Left ventricle myocardium inferior (tissue), 1 donor: ENCODE measurements at regions not wholly inside any gene's neighbourhood (a gene's known extent, or its start where the extent isn't known, plus 50 kb on each side); places are given as distances from the start of the nearest gene placed in this dataset.

Experiments
- DNase-seq: peaks from one replicate; pipeline ENCODE4 v3.0.0-alpha.2; 2020
- H3K27ac ChIP-seq: fragments of 200-600 bp; replicated peaks from 2 replicates; pipeline ENCODE4 v1.8.0; 2021
- H3K27me3 ChIP-seq: fragments of 200-600 bp; 2 replicates; pipeline ENCODE4 v1.8.0; 2021; ENCODE audit warnings: low read depth
- H3K36me3 ChIP-seq: fragments of 200-600 bp; 2 replicates; pipeline ENCODE4 v1.8.0; 2021
- H3K4me1 ChIP-seq: fragments of 200-600 bp; 2 replicates; pipeline ENCODE4 v1.8.0; 2021
- H3K4me3 ChIP-seq: fragments of 200-600 bp; 2 replicates; pipeline ENCODE4 v1.8.0; 2021; ENCODE audit warnings: mild to moderate bottlenecking, moderate library complexity
- H3K9me3 ChIP-seq: fragments of 200-600 bp; replicated peaks from 2 replicates; pipeline ENCODE4 v1.8.0; 2021
- intact Hi-C: fragments of 100-400 bp; cut with micrococcal nuclease; formaldehyde crosslinking; loops from one replicate; pipeline ENCODE4 v1.11.0; 2022
- TF ChIP-seq, protein P1 (sequence below): fragments of 200-600 bp; IDR thresholded peaks from 2 replicates; pipeline ENCODE4 v1.8.0; 2021; ENCODE audit warnings: antibody characterized with exemption, mild to moderate bottlenecking, borderline replicate concordance
- donor health status: DM: no; HTN: yes; CAD: no; lungs with severe emphysema.

- no peak overlapping the region for H3K4me3 ChIP-seq
- intact Hi-C loops = no loop called here
- no peak for DNase-seq
- TF ChIP-seq, protein P1, sequence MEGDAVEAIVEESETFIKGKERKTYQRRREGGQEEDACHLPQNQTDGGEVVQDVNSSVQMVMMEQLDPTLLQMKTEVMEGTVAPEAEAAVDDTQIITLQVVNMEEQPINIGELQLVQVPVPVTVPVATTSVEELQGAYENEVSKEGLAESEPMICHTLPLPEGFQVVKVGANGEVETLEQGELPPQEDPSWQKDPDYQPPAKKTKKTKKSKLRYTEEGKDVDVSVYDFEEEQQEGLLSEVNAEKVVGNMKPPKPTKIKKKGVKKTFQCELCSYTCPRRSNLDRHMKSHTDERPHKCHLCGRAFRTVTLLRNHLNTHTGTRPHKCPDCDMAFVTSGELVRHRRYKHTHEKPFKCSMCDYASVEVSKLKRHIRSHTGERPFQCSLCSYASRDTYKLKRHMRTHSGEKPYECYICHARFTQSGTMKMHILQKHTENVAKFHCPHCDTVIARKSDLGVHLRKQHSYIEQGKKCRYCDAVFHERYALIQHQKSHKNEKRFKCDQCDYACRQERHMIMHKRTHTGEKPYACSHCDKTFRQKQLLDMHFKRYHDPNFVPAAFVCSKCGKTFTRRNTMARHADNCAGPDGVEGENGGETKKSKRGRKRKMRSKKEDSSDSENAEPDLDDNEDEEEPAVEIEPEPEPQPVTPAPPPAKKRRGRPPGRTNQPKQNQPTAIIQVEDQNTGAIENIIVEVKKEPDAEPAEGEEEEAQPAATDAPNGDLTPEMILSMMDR = no peak
- no peaks in the 10 kb centered on the region for H3K4me1 ChIP-seq
- no peak overlapping the region for H3K27ac ChIP-seq
- peaks cover 3% of the 10 kb centered on the region for H3K36me3 ChIP-seq
- no peaks in the 10 kb centered on the region for H3K27me3 ChIP-seq
- peaks cover 50% of the 10 kb centered on the region for H3K9me3 ChIP-seq
Observed at GRCh38 chr12:94020335-94020734, 128.0 kb upstream of the PLXNC1 start.

DNA sequence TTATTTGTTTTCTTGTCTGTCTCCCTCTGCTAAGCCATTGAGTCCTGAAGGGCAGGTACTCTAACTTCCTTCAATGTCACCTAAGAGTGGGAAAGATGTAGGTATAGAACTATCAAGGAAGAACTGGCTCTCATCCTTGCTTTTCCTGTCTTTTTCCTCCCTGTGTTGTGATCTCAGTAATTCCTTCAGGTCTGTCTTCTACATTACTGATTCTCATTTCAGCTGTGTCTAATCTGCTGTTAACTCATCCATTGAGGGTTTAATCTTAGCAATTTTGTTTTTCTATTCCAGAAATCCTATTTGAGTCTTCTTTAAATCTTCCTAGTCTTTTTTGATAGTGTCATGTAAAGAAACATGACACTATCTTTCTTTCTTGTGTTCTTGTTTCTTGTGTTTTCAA is 124.5 kb upstream of the PLXNC1 start:
- no peaks in the 10 kb centered on the region for H3K36me3 ChIP-seq
- H3K4me1 ChIP-seq = no peaks in the 10 kb centered on the region
- no peaks in the 10 kb centered on the region for H3K27me3 ChIP-seq
- no peak overlapping the region for H3K27ac ChIP-seq
- TF ChIP-seq, protein P1 = no peak
- intact Hi-C loops = no loop called here
- H3K9me3 ChIP-seq = peaks cover 25% of the 10 kb centered on the region
- no peak overlapping the region for H3K4me3 ChIP-seq
- DNase-seq = no peak

- DNase-seq = no peak
- no peaks in the 10 kb centered on the region for H3K27me3 ChIP-seq
- intact Hi-C loops = no loop called here
- no peak overlapping the region for H3K27ac ChIP-seq
- H3K4me3 ChIP-seq = no peak overlapping the region
- no peaks in the 10 kb centered on the region for H3K36me3 ChIP-seq
- peaks cover 25% of the 10 kb centered on the region for H3K9me3 ChIP-seq
- TF ChIP-seq, protein P1 = no peak
- no peaks in the 10 kb centered on the region for H3K4me1 ChIP-seq
Observed at GRCh38 chr12:94025068-94025467, 123.3 kb upstream of the PLXNC1 start.

- no peaks in the 10 kb centered on the region for H3K27me3 ChIP-seq
- no peaks in the 10 kb centered on the region for H3K36me3 ChIP-seq
- TF ChIP-seq, protein P1 = no peak
- intact Hi-C loops = no loop called here
- H3K9me3 ChIP-seq = peaks cover 25% of the 10 kb centered on the region
- no peaks in the 10 kb centered on the region for H3K4me1 ChIP-seq
- H3K27ac ChIP-seq = no peak overlapping the region
- H3K4me3 ChIP-seq = no peak overlapping the region
- no peak for DNase-seq
Observed at GRCh38 chr12:94025756-94026155, 122.6 kb upstream of the PLXNC1 start.

DNA sequence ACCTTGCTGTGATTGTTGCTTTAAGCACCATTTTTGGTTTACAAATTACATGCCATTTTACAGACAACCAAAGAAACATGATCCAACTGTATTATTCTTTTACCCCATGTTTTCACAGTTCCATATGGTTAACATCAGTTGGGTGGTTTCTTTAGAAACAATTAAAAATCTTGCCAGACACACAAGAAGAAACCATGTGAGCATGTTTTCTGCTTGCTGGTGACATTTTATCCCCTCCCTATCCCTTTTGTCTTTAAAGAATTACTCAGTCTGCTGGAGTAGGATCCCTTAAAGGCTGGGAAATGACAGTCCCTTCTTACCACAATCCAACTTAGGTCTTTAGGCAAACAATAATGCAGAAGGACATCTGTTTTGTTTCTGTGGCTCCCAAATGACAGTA is 121.8 kb upstream of the PLXNC1 start:
- intact Hi-C loops = no loop called here
- H3K27ac ChIP-seq = no peak overlapping the region
- H3K4me1 ChIP-seq = no peaks in the 10 kb centered on the region
- peaks cover 25% of the 10 kb centered on the region for H3K9me3 ChIP-seq
- no peak overlapping the region for H3K4me3 ChIP-seq
- no peaks in the 10 kb centered on the region for H3K36me3 ChIP-seq
- TF ChIP-seq, protein P1 = no peak
- H3K27me3 ChIP-seq = no peaks in the 10 kb centered on the region
- no peak for DNase-seq

DNA sequence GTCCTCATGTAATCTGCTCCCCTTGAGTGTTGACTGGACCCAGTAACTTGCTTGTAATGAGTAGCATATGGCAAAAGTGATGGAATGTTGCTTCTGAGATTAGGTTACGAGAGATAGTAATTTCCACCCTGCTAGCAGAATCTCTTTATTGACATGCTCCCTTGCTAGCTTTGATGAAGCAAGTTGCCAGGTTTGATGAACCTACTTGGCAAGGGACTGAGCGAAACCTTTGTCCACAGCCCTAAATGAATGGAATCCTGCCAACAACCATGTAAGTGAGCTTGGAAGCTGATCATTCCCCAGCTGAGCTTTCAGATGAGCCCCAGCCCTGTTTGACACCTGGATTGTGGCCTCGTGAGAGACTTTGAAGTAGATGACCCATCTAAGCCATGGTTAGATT is 120.8 kb upstream of the PLXNC1 start:
- Histone ChIP-seq H3K4me1 (no peaks in the 10 kb centered on the region), H3K36me3 (no peaks in the 10 kb centered on the region), H3K27me3 (no peaks in the 10 kb centered on the region), H3K27ac (no peak overlapping the region), H3K9me3 (peaks cover 25% of the 10 kb centered on the region), H3K4me3 (no peak overlapping the region)
- DNase-seq = no peak
- TF ChIP-seq, protein P1 = no peak
- intact Hi-C loops = no loop called here
